Mesothelial cell of epicardium (in vitro differentiated cells): ENCODE measurements at regions not wholly inside any gene's neighbourhood (a gene's known extent, or its start where the extent isn't known, plus 50 kb on each side); places are given as distances from the start of the nearest gene placed in this dataset.

Experiments used
- DNase-seq, 2 experiments: peaks; one replicate each; pipeline ENCODE4 v3.0.0; 2021; ENCODE audit warnings: low spot score in 2 of 2; ENCODE audit not compliant: unreplicated experiment in 2 of 2
- H3K27ac Mint-ChIP-seq: 2 replicates; pipeline ENCODE4 v1.8.0; 2021; ENCODE audit warnings: mixed read lengths
- H3K27me3 Mint-ChIP-seq: 2 replicates; pipeline ENCODE4 v1.8.0; 2021; ENCODE audit warnings: low read depth, mixed read lengths
- H3K36me3 Mint-ChIP-seq: 2 replicates; pipeline ENCODE4 v1.8.0; 2021; ENCODE audit warnings: mixed read lengths
- H3K4me1 Mint-ChIP-seq: 2 replicates; pipeline ENCODE4 v1.8.0; 2021; ENCODE audit warnings: mixed read lengths
- H3K4me3 Mint-ChIP-seq: 2 replicates; pipeline ENCODE4 v1.8.0; 2021; ENCODE audit warnings: mild to moderate bottlenecking, moderate library complexity, mixed read lengths
- H3K9me3 Mint-ChIP-seq: 2 replicates; pipeline ENCODE4 v1.8.0; 2021; ENCODE audit warnings: mixed read lengths
- TF ChIP-seq, protein P1 (sequence below): fragments of 200-600 bp; sonication (generic); IDR thresholded peaks from one replicate; pipeline ENCODE4 v1.5.0; 2021; ENCODE audit warnings: antibody characterized with exemption; ENCODE audit not compliant: unreplicated experiment

DNA sequence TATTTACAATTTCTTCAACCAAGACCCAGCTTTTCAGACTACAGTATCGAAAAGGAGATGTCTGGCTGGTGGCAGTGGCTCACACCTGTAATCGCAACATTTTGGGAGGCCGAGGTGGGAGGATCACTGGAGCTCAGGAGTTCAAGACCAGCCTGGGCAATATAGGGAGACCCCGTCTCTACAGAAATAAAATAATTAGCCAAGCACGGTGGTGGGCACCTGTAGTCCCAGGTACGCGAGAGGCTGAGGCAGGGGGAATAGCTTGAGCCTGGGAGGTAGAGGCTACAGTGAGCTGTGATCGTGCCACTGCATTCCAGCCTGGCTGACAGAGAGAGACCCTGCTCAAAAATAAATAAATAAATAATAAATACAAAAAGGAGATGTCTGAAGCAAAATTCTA lies 530.5 kb downstream of the BCL11B start:
- Mint-ChIP-seq H3K4me1 (peaks cover 1% of the 10 kb centered on the region), H3K36me3 (no peaks in the 10 kb centered on the region), H3K27ac (no peak overlapping the region), H3K4me3 (no peak overlapping the region), H3K9me3 (no peaks in the 10 kb centered on the region), H3K27me3 (peaks cover 9% of the 10 kb centered on the region)
- DNase-seq, result no peak
- TF ChIP-seq, protein P1, sequence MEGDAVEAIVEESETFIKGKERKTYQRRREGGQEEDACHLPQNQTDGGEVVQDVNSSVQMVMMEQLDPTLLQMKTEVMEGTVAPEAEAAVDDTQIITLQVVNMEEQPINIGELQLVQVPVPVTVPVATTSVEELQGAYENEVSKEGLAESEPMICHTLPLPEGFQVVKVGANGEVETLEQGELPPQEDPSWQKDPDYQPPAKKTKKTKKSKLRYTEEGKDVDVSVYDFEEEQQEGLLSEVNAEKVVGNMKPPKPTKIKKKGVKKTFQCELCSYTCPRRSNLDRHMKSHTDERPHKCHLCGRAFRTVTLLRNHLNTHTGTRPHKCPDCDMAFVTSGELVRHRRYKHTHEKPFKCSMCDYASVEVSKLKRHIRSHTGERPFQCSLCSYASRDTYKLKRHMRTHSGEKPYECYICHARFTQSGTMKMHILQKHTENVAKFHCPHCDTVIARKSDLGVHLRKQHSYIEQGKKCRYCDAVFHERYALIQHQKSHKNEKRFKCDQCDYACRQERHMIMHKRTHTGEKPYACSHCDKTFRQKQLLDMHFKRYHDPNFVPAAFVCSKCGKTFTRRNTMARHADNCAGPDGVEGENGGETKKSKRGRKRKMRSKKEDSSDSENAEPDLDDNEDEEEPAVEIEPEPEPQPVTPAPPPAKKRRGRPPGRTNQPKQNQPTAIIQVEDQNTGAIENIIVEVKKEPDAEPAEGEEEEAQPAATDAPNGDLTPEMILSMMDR, result no peak

DNA sequence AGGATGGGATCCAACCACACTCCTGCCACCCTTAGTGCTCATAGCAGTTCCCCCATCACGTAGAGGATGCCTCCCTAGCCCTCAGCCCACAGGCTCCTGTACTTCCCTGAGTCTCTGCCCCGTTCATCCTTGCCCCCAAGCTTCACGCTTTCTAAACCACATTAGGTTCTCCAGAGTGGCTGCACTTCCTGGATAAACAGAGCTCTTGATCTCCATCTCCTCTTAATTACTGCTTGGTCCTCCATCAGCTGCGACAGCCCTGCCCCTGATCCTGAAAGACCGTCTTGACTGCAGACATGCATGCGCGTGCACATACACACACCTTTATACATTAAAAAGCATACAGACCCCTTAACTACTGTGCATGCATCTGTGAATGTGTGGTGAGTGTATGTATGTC lies 530.0 kb downstream of the BCL11B start:
- Mint-ChIP-seq H3K9me3 (no peaks in the 10 kb centered on the region), H3K36me3 (no peaks in the 10 kb centered on the region), H3K27me3 (peaks cover 11% of the 10 kb centered on the region), H3K27ac (no peak overlapping the region), H3K4me1 (peaks cover 1% of the 10 kb centered on the region), H3K4me3 (no peak overlapping the region)
- DNase-seq, result no peak
- TF ChIP-seq, protein P1, result no peak

DNA sequence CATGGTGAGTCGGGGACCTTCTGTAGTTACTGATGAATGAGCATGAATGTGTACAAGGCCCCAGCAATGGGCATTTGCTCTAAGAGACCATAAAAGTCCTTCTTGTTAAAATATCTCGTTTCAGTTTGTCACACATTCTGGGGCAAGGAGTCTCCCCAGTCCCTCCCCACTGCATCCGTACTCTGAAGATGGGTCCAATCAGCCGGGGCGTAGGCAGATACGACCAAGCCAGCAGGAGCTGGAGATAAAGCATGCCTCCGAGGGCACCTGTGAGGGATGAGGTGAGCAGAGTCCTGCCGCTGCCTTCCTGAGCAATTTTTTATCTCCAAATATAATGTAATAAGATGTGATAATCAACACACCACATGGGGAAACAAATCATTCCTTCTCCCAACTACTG lies 528.5 kb downstream of the BCL11B start:
- Mint-ChIP-seq H3K27me3 (peaks cover 16% of the 10 kb centered on the region), H3K36me3 (no peaks in the 10 kb centered on the region), H3K27ac (no peak overlapping the region), H3K4me1 (peaks cover 1% of the 10 kb centered on the region), H3K9me3 (no peaks in the 10 kb centered on the region), H3K4me3 (no peak overlapping the region)
- TF ChIP-seq, protein P1, result no peak
- no peak for DNase-seq

DNA sequence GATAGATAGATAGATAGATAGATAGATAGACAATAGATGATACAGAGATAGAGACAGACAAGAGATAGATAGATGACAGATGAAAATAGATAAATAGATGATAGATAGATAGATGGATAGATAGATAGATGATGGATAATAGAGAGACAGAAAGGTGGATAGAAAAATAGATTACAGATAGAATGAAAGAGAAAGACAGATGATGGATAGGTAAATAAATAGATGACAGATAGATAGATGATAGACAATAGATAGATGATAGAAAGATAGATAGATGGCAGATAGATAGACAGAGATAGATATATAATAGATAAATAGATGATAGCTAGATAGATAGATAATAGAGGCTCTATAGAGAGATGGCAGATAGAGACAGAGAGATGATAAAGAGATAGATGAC lies 523.0 kb downstream of the BCL11B start:
- Mint-ChIP-seq H3K4me1 (no peaks in the 10 kb centered on the region), H3K9me3 (no peaks in the 10 kb centered on the region), H3K27me3 (peaks cover 30% of the 10 kb centered on the region), H3K4me3 (no peak overlapping the region), H3K36me3 (no peaks in the 10 kb centered on the region), H3K27ac (no peak overlapping the region)
- TF ChIP-seq, protein P1, result no peak
- no peak for DNase-seq

DNA sequence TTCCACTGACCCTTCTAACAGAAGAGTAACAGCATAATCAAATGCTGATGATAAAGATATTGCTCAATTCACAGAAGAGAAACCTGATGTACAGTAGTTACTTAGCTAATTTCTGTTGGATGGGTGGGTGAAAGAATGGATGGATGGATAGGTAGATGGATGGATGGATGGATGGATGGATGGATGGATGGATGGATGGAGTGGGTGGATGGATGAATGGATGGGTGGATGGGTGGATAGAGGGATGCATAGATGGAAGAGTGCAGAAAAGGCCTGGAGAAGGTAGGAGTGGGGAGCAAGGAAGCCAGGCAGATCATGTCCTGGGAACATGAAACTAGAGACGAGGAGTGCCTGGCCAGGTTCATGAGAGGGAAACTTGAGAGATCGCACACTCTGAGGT lies 520.9 kb downstream of the BCL11B start:
- H3K27me3 Mint-ChIP-seq, result peaks cover 25% of the 10 kb centered on the region
- H3K27ac Mint-ChIP-seq, result no peak overlapping the region
- no peak overlapping the region for H3K4me3 Mint-ChIP-seq
- H3K36me3 Mint-ChIP-seq, result no peaks in the 10 kb centered on the region
- no peak for DNase-seq
- no peaks in the 10 kb centered on the region for H3K4me1 Mint-ChIP-seq
- peaks cover 13% of the 10 kb centered on the region for H3K9me3 Mint-ChIP-seq
- TF ChIP-seq, protein P1, result no peak

DNA sequence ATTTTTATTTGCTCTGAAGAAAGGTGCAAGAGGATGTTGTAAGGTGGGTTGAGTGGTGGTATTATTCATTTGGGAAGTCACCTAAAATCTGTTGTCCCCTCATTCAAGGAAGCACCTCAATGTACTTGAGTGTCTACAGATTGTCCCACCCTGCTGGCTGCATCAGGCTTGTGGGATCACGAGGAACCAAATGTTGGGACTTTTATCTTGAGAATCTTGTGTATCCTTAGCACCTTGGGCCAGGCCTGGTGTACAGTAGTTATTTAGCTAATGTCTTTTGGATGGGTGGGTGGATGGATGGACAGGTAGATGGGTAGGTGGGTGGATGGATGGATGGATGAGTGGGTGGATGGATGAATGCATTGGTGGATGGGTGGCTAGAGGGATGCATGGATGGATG lies 519.3 kb downstream of the BCL11B start:
- H3K4me1 Mint-ChIP-seq, result no peaks in the 10 kb centered on the region
- DNase-seq, result no peak
- H3K4me3 Mint-ChIP-seq, result no peak overlapping the region
- TF ChIP-seq, protein P1, result no peak
- no peaks in the 10 kb centered on the region for H3K36me3 Mint-ChIP-seq
- no peak overlapping the region for H3K27ac Mint-ChIP-seq
- H3K27me3 Mint-ChIP-seq, result peaks cover 18% of the 10 kb centered on the region
- peaks cover 18% of the 10 kb centered on the region for H3K9me3 Mint-ChIP-seq
